Stimulated activated CD4-positive, alpha-beta T cell treated with anti-CD3 and anti-CD28 coated beads, Interleukin-15, amount 100 ng/mL, for 24 hours (primary cell): ENCODE measurements at regions not wholly inside any gene's neighbourhood (a gene's known extent, or its start where the extent isn't known, plus 50 kb on each side); places are given as distances from the start of the nearest gene placed in this dataset.

Source experiments
- DNase-seq: peaks from one replicate; pipeline ENCODE4 v3.0.0-alpha.2; 2020

DNA sequence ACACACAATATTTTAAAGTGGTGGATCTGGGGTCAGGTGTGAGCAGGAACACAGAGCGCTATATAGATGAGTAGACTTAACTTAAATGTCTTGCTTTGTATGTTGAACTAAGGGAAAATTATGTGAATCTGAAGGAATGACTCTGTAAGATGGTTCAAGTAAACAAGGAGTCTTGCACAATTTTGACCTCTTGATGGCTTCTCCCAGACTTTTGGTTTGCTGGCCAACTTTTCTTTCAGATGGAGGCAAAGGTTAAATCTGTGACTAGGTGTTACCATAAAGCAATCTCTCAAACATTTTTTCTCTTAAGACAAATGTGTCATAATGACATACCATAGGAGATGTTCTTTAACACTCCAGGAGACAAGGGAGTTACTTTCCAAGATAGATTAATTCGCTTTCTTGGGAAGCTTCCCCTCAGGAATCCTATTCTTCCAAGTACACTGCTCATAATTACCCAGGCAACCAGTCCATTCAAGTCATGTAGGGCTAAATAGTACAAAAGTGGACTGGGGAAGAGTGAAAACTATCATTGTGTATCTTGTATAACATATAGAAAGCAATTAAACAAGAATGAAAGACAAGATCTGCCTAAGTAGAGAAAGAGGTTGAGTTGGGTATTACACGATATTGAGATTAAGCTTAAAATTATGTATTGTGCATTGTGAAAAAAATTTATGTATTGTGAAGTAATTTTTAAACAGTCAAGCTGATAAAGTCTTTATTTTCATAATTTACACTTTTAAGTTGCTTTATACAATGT lies 60.3 kb upstream of the SLC27A6 start:
- no peak for DNase-seq

DNA sequence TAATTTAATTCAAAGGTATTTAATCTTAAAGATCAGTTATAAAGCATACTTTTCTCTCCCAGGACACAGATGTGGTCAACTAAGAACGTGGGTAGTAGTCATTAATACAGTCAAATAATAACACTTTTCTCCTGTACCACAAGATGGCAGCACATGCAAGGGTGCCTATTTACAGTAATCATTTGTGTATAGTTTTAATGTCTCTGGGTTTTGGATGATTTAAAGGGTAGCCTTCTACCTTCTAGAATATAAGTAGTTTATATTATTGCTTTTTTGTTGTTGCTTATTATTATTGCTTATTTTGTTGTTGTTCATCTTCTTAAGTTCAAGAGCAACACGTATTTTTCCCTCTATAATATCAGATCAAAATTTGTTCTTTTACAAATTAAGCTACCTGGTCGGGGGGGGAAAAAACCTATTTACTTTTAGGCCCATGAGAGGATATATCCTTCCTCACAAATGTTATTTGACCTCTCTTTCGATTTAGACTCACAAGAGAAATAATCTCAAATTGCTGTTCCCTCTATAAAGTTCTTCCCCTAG lies 59.6 kb upstream of the SLC27A6 start:
- DNase-seq: peak; percentile 35

- DNase-seq: no peak
These were observed 51.7 kb upstream of the SLC27A6 start for GRCh38 chr5:128913551-128913950.
